GM12892 (cell line): ENCODE measurements at regions not wholly inside any gene's neighbourhood (a gene's known extent, or its start where the extent isn't known, plus 50 kb on each side); places are given as distances from the start of the nearest gene placed in this dataset.

ENCODE experiments used
- POLR2A ChIP-seq: IDR thresholded peaks from 2 replicates; pipeline ENCODE4 v1.6.1; 2011; ENCODE audit warnings: low read depth, low read length, control low read depth
- POLR2AphosphoS5 ChIP-seq: IDR thresholded peaks from 2 replicates; pipeline ENCODE4 v1.6.1; 2011; ENCODE audit warnings: low read depth, low read length, control low read depth

- TF ChIP-seq POLR2AphosphoS5, result no peak
- TF ChIP-seq POLR2A, result no peak
Measured at GRCh38 chr13:66237411-66238062, 992.6 kb downstream of the PCDH9 start.
